HEK293 (cell line): ENCODE measurements at regions not wholly inside any gene's neighbourhood (a gene's known extent, or its start where the extent isn't known, plus 50 kb on each side); places are given as distances from the start of the nearest gene placed in this dataset.

Experiments
- CTCF ChIA-PET: fragments of 350-600 bp; formaldehyde crosslinking; extraction: SDS; loops from one replicate; lab custom pipeline; 2021; ENCODE audit warnings: antibody characterized with exemption; lab: Yijun Ruan, JAX
- POLR2A ChIA-PET: fragments of 300-600 bp; formaldehyde crosslinking; extraction: SDS; loops from one replicate; lab custom pipeline; 2020; ENCODE audit warnings: antibody characterized with exemption, inconsistent platforms; lab: Yijun Ruan, JAX
- H3K27ac ChIP-seq: fragments of 200-500 bp; sonication (Bioruptor generic); 2 replicates; pipeline ENCODE4 v1.5.1; 2014; ENCODE audit warnings: low read depth, low read length, control low read depth, inconsistent platforms; ENCODE audit errors: extremely low read depth
- H3K36me3 ChIP-seq, 2 experiments: fragments of 200-500 bp in 1 of 2; sonication (Bioruptor generic) in 1 of 2; 1 replicate in 1 of 2; 2 replicates in 1 of 2; pipeline ENCODE4 v1.5.1; 2014 to 2017; ENCODE audit warnings: inconsistent platforms in 2 of 2, low read length in 2 of 2; ENCODE audit not compliant: control insufficient read depth in 2 of 2, insufficient read depth in 1 of 2
- H3K4me1 ChIP-seq: fragments of 200-500 bp; sonication (Bioruptor generic); 2 replicates; pipeline ENCODE4 v1.5.1; 2014; ENCODE audit warnings: mild to moderate bottlenecking, low read length, inconsistent platforms; ENCODE audit not compliant: control insufficient read depth, insufficient read depth
- H3K4me3 ChIP-seq: 2 replicates; pipeline ENCODE4 v1.5.1; 2011; ENCODE audit warnings: low read depth, mild to moderate bottlenecking, control low read depth, low read length, moderate library complexity
- H3K9me3 ChIP-seq: fragments of 200-500 bp; sonication (Bioruptor generic); 2 replicates; pipeline ENCODE4 v1.5.1; 2014; ENCODE audit warnings: low read depth, low read length, inconsistent platforms; ENCODE audit not compliant: control insufficient read depth, insufficient read depth
- OVOL3 ChIP-seq: fragments of 450-650 bp; formaldehyde crosslinking; IDR thresholded peaks from 2 replicates; pipeline ENCODE4 v1.5.1; 2016; ENCODE audit warnings: missing biosample characterization, missing genetic modification characterization
- SETDB1 ChIP-seq: IDR thresholded peaks from one replicate; pipeline ENCODE4 v1.6.1; 2017; ENCODE audit warnings: mild to moderate bottlenecking, low read length, moderate library complexity, mixed read lengths; ENCODE audit not compliant: insufficient read length
- ZBTB48 ChIP-seq: fragments of 450-650 bp; formaldehyde crosslinking; IDR thresholded peaks from 2 replicates; pipeline ENCODE4 v1.5.1; 2016; ENCODE audit warnings: missing biosample characterization, missing genetic modification characterization
- ZNF121 ChIP-seq: fragments of 450-650 bp; formaldehyde crosslinking; IDR thresholded peaks from 2 replicates; pipeline ENCODE4 v1.5.1; 2016; ENCODE audit warnings: missing biosample characterization, missing genetic modification characterization
- ZNF133 ChIP-seq: fragments of 450-650 bp; formaldehyde crosslinking; IDR thresholded peaks from 2 replicates; pipeline ENCODE4 v1.5.1; 2016; ENCODE audit warnings: missing biosample characterization, missing genetic modification characterization
- ZNF140 ChIP-seq: fragments of 450-650 bp; formaldehyde crosslinking; IDR thresholded peaks from 2 replicates; pipeline ENCODE4 v1.5.1; 2016; ENCODE audit warnings: missing biosample characterization, missing genetic modification characterization
- ZNF221 ChIP-seq: fragments of 450-650 bp; formaldehyde crosslinking; IDR thresholded peaks from 2 replicates; pipeline ENCODE4 v1.5.1; 2017; ENCODE audit warnings: missing biosample characterization, missing genetic modification characterization, borderline replicate concordance
- ZNF248 ChIP-seq: fragments of 450-650 bp; formaldehyde crosslinking; IDR thresholded peaks from 2 replicates; pipeline ENCODE4 v1.5.1; 2017; ENCODE audit warnings: missing biosample characterization, missing genetic modification characterization
- ZNF266 ChIP-seq: fragments of 450-650 bp; formaldehyde crosslinking; IDR thresholded peaks from 2 replicates; pipeline ENCODE4 v1.5.1; 2016; ENCODE audit warnings: missing biosample characterization, missing genetic modification characterization, low read depth
- ZNF274 ChIP-seq, 2 experiments: fragments of 200-500 bp in 1 of 2; fragments of 450-650 bp in 1 of 2; sonication (Bioruptor generic) in 1 of 2; formaldehyde crosslinking in 1 of 2; IDR thresholded peaks; 2 replicates each; pipeline versions ENCODE4 v1.5.1 to v1.6.1; 2014 to 2016; ENCODE audit warnings: borderline replicate concordance in 1 of 2, inconsistent platforms in 1 of 2, low read length in 1 of 2, missing biosample characterization in 1 of 2, missing genetic modification characterization in 1 of 2
- ZNF423 ChIP-seq: fragments of 450-650 bp; formaldehyde crosslinking; IDR thresholded peaks from 2 replicates; pipeline ENCODE4 v1.5.1; 2016; ENCODE audit warnings: missing biosample characterization, missing genetic modification characterization
- ZNF585B ChIP-seq: fragments of 450-650 bp; formaldehyde crosslinking; IDR thresholded peaks from 2 replicates; pipeline ENCODE4 v1.5.1; 2016; ENCODE audit warnings: missing biosample characterization, missing genetic modification characterization
- TF ChIP-seq, protein P1 (sequence below): fragments of 450-650 bp; formaldehyde crosslinking; IDR thresholded peaks from 2 replicates; pipeline ENCODE4 v1.5.1; 2016; ENCODE audit warnings: missing biosample characterization, missing genetic modification characterization
- TF ChIP-seq, protein P2 (sequence below): fragments of 450-650 bp; formaldehyde crosslinking; IDR thresholded peaks from 2 replicates; pipeline ENCODE4 v1.5.1; 2016; ENCODE audit warnings: missing biosample characterization, missing genetic modification characterization

DNA sequence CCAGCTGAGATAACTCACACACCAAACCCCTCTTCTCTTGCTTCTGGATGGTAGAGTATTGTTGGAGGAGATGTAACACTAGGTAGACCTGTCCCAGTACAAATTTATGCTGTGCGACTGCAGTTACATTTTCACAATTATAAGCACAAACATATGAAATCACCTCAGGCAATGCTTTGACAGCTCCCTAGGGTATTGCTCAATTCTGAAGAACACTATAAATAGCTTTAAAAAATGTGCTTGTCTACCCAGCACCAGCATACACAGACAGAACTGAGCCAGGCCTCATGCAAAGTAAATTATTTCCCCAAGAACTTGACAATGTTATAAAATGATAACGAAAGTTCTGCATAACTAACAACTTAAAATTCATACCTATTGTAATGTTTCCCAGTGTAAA is 1999.1 kb upstream of the ADGRL3 start:
- H3K4me1 ChIP-seq = no peaks in the 10 kb centered on the region
- ChIA-PET POLR2A (no interaction called here), CTCF (no interaction called here)
- TF ChIP-seq ZNF248 (tag by site-specific recombination) (no peak), ZNF274 (IDR thresholded peaks at IDR 0.05; ENCODE audit: low read length) (no peak), ZNF274 (tag by site-specific recombination; IDR thresholded peaks at IDR 0.05; ENCODE audit: borderline replicate concordance) (no peak)
- TF ChIP-seq, all 188 proteins: peak for 0
- Histone ChIP-seq H3K27ac (no peak overlapping the region), H3K36me3 (no peaks in the 10 kb centered on the region), H3K9me3 (no peaks in the 10 kb centered on the region), H3K4me3 (no peak overlapping the region)

DNA sequence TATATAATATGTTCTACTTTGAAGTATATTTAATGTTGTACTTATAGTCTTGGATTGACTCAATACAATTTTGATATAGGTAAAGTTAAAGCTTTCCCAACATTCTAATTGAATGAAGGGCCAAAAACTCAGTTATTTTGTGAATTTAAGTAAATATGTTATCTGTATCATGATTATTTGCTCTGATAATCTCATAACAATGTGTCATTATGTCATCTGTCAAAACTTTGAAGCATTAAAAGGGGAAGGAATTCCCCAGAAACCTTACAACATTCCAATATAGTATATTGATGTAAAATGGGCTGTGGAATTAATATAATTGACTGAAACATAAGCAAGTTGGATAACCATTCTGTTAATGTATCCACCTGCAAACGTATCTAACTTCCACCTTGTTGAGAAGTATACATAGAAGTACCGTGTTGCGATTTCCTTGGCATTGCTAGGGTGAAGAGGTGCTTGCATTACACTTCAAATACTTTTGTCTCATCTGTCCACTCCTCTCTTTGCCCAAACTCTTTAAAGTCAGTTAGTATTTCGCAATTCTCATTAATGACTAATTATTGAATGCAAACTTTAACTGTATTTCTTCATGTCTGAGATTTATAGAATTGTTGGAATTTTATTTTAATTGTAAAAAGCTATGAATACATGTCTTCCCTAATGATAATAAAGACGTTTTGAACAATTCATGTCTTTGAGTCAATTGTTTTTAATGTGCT is 1982.1 kb upstream of the ADGRL3 start:
- CTCF ChIA-PET = no interaction called here
- H3K27ac ChIP-seq = no peak overlapping the region
- no peak overlapping the region for H3K4me3 ChIP-seq
- no peaks in the 10 kb centered on the region for H3K9me3 ChIP-seq
- no peak for TF ChIP-seq OVOL3
- TF ChIP-seq ZBTB48 (tag by site-specific recombination) = no peak
- TF ChIP-seq, protein P1, sequence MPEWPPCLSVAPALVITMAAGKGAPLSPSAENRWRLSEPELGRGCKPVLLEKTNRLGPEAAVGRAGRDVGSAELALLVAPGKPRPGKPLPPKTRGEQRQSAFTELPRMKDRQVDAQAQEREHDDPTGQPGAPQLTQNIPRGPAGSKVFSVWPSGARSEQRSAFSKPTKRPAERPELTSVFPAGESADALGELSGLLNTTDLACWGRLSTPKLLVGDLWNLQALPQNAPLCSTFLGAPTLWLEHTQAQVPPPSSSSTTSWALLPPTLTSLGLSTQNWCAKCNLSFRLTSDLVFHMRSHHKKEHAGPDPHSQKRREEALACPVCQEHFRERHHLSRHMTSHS (tag by site-specific recombination) = no peak
- TF ChIP-seq ZNF423 = no peak
- POLR2A ChIA-PET = no interaction called here
- no peaks in the 10 kb centered on the region for H3K36me3 ChIP-seq
- no peaks in the 10 kb centered on the region for H3K4me1 ChIP-seq

DNA sequence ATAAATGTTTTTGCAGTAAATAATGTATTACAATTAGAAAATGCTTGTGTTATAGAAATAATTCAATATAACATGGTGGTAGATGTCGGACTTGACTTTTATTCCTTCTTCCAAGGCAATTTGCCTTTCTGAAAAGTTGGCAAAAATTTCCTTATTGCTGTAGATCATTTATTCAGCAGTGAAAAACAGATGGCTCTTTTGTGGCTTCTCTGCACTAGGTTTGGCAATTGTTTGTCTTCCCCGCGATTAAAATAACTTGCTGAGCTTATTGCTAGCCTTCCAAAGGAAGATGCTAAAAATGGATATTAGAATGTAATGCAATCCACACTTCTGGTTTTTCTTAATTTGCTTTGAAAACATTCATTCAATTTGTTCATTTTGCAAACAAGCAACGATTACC is 1977.9 kb upstream of the ADGRL3 start:
- TF ChIP-seq ZNF133 = no peak
- TF ChIP-seq ZNF140 (tag by site-specific recombination) = no peak
- TF ChIP-seq ZNF221 (tag by site-specific recombination) = no peak
- no peak for TF ChIP-seq ZNF121
- TF ChIP-seq SETDB1 = no peak
- TF ChIP-seq ZNF585B (tag by site-specific recombination) = no peak
- TF ChIP-seq, protein P2, sequence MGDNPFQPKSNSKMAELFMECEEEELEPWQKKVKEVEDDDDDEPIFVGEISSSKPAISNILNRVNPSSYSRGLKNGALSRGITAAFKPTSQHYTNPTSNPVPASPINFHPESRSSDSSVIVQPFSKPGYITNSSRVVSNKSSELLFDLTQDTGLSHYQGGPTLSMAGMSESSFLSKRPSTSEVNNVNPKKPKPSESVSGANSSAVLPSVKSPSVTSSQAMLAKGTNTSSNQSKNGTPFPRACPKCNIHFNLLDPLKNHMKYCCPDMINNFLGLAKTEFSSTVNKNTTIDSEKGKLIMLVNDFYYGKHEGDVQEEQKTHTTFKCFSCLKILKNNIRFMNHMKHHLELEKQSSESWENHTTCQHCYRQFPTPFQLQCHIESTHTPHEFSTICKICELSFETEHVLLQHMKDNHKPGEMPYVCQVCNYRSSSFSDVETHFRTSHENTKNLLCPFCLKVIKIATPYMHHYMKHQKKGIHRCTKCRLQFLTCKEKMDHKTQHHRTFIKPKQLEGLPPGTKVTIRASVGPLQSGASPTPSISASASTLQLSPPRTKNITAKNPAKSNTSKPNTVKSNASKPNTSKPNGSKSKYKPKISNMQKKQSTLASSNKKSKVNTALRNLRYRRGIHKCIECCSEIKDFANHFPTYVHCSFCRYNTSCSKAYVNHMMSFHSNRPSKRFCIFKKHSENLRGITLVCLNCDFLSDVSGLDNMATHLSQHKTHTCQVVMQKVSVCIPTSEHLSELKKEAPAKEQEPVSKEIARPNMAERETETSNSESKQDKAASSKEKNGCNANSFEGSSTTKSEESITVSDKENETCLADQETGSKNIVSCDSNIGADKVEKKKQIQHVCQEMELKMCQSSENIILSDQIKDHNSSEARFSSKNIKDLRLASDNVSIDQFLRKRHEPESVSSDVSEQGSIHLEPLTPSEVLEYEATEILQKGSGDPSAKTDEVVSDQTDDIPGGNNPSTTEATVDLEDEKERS (tag by site-specific recombination) = no peak
- no peak for TF ChIP-seq ZNF266 (tag by site-specific recombination)
- Histone ChIP-seq H3K36me3 (no peaks in the 10 kb centered on the region), H3K27ac (no peak overlapping the region), H3K4me1 (no peaks in the 10 kb centered on the region), H3K4me3 (no peak overlapping the region), H3K9me3 (no peaks in the 10 kb centered on the region)
- POLR2A ChIA-PET = no interaction called here
- CTCF ChIA-PET = no interaction called here
